Esophagus squamous epithelium (tissue), 5 donors: ENCODE measurements at regions not wholly inside any gene's neighbourhood (a gene's known extent, or its start where the extent isn't known, plus 50 kb on each side); places are given as distances from the start of the nearest gene placed in this dataset.

Experiments used
- DNase-seq: peaks from one replicate; lab custom pipeline; 2025; lab: John Stamatoyannopoulos, UW
- H3K27ac ChIP-seq, 4 donors: fragments of 200-600 bp; sonication (generic); one replicate each; pipeline ENCODE4 v1.5.1; 2016 to 2019; ENCODE audit warnings: mild to moderate bottlenecking in 1 of 4
- H3K27me3 ChIP-seq, 4 donors: fragments of 200-600 bp; sonication (generic); 1 replicate in 3 of 4; 2 replicates in 1 of 4; pipeline versions ENCODE4 v1.5.1 to v1.6.0; 2017 to 2021; ENCODE audit warnings: antibody characterized with exemption in 1 of 4
- H3K36me3 ChIP-seq, 3 donors: fragments of 200-600 bp; sonication (generic); one replicate each; pipeline ENCODE4 v1.5.1; 2016 to 2019
- H3K4me1 ChIP-seq, 3 donors: fragments of 200-600 bp; sonication (generic); one replicate each; pipeline ENCODE4 v1.5.1; 2017 to 2019
- H3K4me3 ChIP-seq, 4 donors: fragments of 200-600 bp; sonication (generic); 1 replicate in 3 of 4; 2 replicates in 1 of 4; pipeline ENCODE4 v1.5.1; 2016 to 2019; ENCODE audit warnings: mild to moderate bottlenecking in 2 of 4, moderate library complexity in 1 of 4
- H3K9me3 ChIP-seq, 3 donors: fragments of 200-600 bp; sonication (generic); one replicate each; pipeline ENCODE4 v1.5.1; 2016 to 2019
- CTCF ChIP-seq, 6 experiments: fragments of 450-650 bp in 4 of 6; fragments of 200-600 bp in 2 of 6; sonication (generic) in 2 of 6; IDR thresholded peaks; one replicate each; pipeline ENCODE4 v1.5.1; 2016 to 2019; ENCODE audit warnings: antibody characterized with exemption in 6 of 6, mild to moderate bottlenecking in 4 of 6, moderate library complexity in 4 of 6
- POLR2A ChIP-seq, 4 donors: fragments of 450-650 bp; IDR thresholded peaks; one replicate each; pipeline ENCODE4 v1.6.1; 2017; ENCODE audit warnings: antibody characterized with exemption in 4 of 4, mild to moderate bottlenecking in 4 of 4, moderate library complexity in 3 of 4
- WGBS, 2 donors: methylation state at CpG; one replicate each; pipeline ENCODE4 v1.1.5; 2018; 5-methylcytosine and 5-hydroxymethylcytosine counted together
- intact Hi-C: fragments of 100-400 bp; cut with DNase I; formaldehyde crosslinking; loops from one replicate; pipeline ENCODE4 v1.15.0; 2022
- donor health status: DM: yes; HTN: yes; CAD: no.

GRCh38 chr6:40907198-40907701 lies 131.8 kb downstream of the UNC5CL start:
- WGBS, 2 donors = 25 to 54% methylated on average over 4 of the region's 4 CpGs

GRCh38 chr6:40906759-40907158 lies 132.3 kb downstream of the UNC5CL start:
- Histone ChIP-seq H3K36me3 (no peaks in the 10 kb centered on the region), H3K9me3 (no peaks in the 10 kb centered on the region), H3K27ac (peak overlapping the region; percentile 45 to 82 (median 63)), H3K27me3 (no peaks in the 10 kb centered on the region), H3K4me3 (no peak overlapping the region), H3K4me1 (peaks cover 4 to 51% (median 27%) of the 10 kb centered on the region in 3 donors)
- intact Hi-C loops = no loop called here
- no peak for DNase-seq
- WGBS, 2 donors = 19% methylated on average over 3 of the region's 3 CpGs
- TF ChIP-seq POLR2A (IDR thresholded peaks at IDR 0.05) = no peak
- TF ChIP-seq CTCF (IDR thresholded peaks at IDR 0.05) = no peak

More at GRCh38 chr6:40907198-40907701, 131.8 kb downstream of the UNC5CL start:
- intact Hi-C loops = no loop called here
- DNase-seq = no peak
- peak overlapping the region; percentile 45 to 82 (median 63) for H3K27ac ChIP-seq
- no peaks in the 10 kb centered on the region for H3K27me3 ChIP-seq
- H3K9me3 ChIP-seq = no peaks in the 10 kb centered on the region
- H3K4me1 ChIP-seq = peaks cover 9 to 56% (median 30%) of the 10 kb centered on the region in 3 donors
- H3K4me3 ChIP-seq = no peak overlapping the region
- TF ChIP-seq CTCF (IDR thresholded peaks at IDR 0.05) = no peak
- no peak for TF ChIP-seq POLR2A (IDR thresholded peaks at IDR 0.05)
- H3K36me3 ChIP-seq = no peaks in the 10 kb centered on the region

- WGBS, 2 donors = 68 to 91% methylated on average over 2 of the region's 2 CpGs
- intact Hi-C loops = no loop called here
- TF ChIP-seq POLR2A (IDR thresholded peaks at IDR 0.05) = no peak
- no peak for TF ChIP-seq CTCF (IDR thresholded peaks at IDR 0.05)
- Histone ChIP-seq H3K27me3 (no peaks in the 10 kb centered on the region), H3K27ac (no peak overlapping the region), H3K4me3 (no peak overlapping the region), H3K36me3 (no peaks in the 10 kb centered on the region), H3K4me1 (peaks cover 4 to 31% (median 25%) of the 10 kb centered on the region in 3 donors), H3K9me3 (no peaks in the 10 kb centered on the region)
- no peak for DNase-seq
Observed at GRCh38 chr6:40904583-40905194, 134.3 kb downstream of the UNC5CL start.

- 17 to 33% methylated on average over 1 of the region's 1 CpG for WGBS, 2 donors
- Histone ChIP-seq H3K27me3 (no peaks in the 10 kb centered on the region), H3K36me3 (no peaks in the 10 kb centered on the region), H3K27ac (no peak overlapping the region), H3K4me3 (no peak overlapping the region), H3K9me3 (no peaks in the 10 kb centered on the region), H3K4me1 (peaks cover 4 to 27% (median 25%) of the 10 kb centered on the region in 3 donors)
- intact Hi-C loops = no loop called here
- no peak for DNase-seq
- TF ChIP-seq CTCF (IDR thresholded peaks at IDR 0.05) (no peak), POLR2A (IDR thresholded peaks at IDR 0.05) (no peak)
Observed at GRCh38 chr6:40903456-40903855, 135.6 kb downstream of the UNC5CL start.

- TF ChIP-seq POLR2A (IDR thresholded peaks at IDR 0.05) (no peak), CTCF (IDR thresholded peaks at IDR 0.05) (no peak)
- Histone ChIP-seq H3K4me3 (no peak overlapping the region), H3K27me3 (no peaks in the 10 kb centered on the region), H3K9me3 (no peaks in the 10 kb centered on the region), H3K4me1 (peaks cover 0 to 14% (median 8%) of the 10 kb centered on the region in 3 donors), H3K27ac (no peak overlapping the region), H3K36me3 (no peaks in the 10 kb centered on the region)
- WGBS, 2 donors = 85 to 86% methylated on average over 1 of the region's 1 CpG
- intact Hi-C loops = no loop called here
- DNase-seq = no peak
Observed at GRCh38 chr6:40901322-40902055, 137.5 kb downstream of the UNC5CL start.
